ENCODE measurements at regions not wholly inside any gene's neighbourhood (a gene's known extent, or its start where the extent isn't known, plus 50 kb on each side); places are given as distances from the start of the nearest gene placed in this dataset.

- TF ChIP-seq CTCF (conservative IDR thresholded peaks at IDR 0.05 in 1 of 2, IDR thresholded peaks at IDR 0.05 in 1 of 2; ENCODE audit: extremely low read depth in 1 of 2, insufficient read depth in 1 of 2, low read depth in 1 of 2, low read length in 2 of 2) (no peak), EZH2 (IDR thresholded peaks at IDR 0.05; ENCODE audit: borderline replicate concordance, low read length) (no peak)
Measured at GRCh38 chr9:23594421-23594820, 231.6 kb downstream of the ELAVL2 start.
